GM12874 (cell line): ENCODE measurements at regions not wholly inside any gene's neighbourhood (a gene's known extent, or its start where the extent isn't known, plus 50 kb on each side); places are given as distances from the start of the nearest gene placed in this dataset.

ENCODE experiments used
- CTCF ChIP-seq: IDR thresholded peaks from 2 replicates; pipeline ENCODE4 v1.5.1; 2011; ENCODE audit warnings: low read depth, mild to moderate bottlenecking, control low read depth, low read length, moderate library complexity; ENCODE audit not compliant: insufficient read depth

DNA sequence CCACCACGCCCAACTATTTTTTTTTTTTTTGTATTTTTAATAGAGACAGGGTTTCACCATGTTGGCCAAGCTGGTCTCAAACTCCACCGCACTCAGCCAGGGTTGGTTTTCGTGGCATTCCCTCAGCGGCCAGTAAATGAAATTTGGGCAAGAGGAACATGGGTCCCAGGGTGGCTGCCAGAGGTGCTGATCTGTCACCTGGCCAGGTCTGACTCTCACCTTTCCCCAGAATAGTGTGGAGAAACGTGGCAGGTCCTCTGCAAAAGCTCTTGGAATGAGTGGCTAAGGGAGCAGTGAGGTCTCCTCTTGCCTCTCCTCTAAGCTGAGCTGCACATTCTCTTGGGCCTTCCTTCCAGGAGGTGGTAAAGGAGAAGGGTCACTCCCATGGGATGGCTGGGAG lies 170.1 kb downstream of the IRX2 start:
- no peak for TF ChIP-seq CTCF

GRCh38 chr5:2579126-2579525 lies 172.4 kb downstream of the IRX2 start:
- no peak for TF ChIP-seq CTCF

GRCh38 chr5:2577312-2578036 lies 174.0 kb downstream of the IRX2 start:
- no peak for TF ChIP-seq CTCF

- TF ChIP-seq CTCF: no peak
These were observed 174.7 kb downstream of the IRX2 start for GRCh38 chr5:2576823-2577222.

- TF ChIP-seq CTCF: no peak
These were observed 175.6 kb downstream of the IRX2 start for GRCh38 chr5:2575871-2576270.

DNA sequence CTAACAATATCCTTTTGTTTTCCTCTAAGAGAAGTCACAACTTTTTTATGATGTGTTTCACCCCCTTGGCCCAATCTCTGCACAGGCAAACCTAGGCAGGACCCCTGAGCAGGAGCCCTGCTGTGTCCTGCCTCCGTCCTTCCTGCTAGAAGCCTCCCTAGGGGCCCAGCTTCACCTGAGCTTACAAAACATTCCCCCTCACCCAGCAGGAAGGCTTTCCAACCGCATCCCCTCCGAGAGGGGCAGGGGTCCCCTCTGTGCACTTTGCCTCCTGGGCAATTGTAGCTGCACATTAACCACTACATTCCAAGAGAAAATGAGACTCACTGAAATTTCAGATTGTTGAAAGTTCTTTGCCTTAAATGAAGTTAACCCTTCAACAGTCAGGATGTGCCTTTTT lies 176.2 kb downstream of the IRX2 start:
- no peak for TF ChIP-seq CTCF

DNA sequence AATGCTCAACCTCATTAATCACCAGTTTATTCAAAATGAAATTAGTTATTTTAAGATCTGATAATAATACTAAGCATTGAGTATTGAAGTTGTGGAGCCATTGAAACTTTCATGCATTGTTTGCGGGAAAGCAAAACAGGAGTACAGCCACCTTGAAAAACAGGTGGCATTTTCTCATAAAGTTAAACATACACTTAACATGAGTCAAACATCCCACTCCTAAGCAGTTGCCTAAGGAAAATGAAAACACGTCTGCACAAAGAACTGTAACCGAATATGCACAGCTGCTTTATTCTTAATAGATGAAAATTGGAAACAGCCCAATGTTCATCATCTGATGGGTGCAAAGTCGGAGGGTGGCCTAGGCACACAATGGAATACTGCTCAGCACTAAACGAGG lies 177.3 kb downstream of the IRX2 start:
- no peak for TF ChIP-seq CTCF

GRCh38 chr5:2570586-2570985 lies 180.9 kb downstream of the IRX2 start:
- TF ChIP-seq CTCF: no peak
